HAP-1 (cell line): ENCODE measurements at regions not wholly inside any gene's neighbourhood (a gene's known extent, or its start where the extent isn't known, plus 50 kb on each side); places are given as distances from the start of the nearest gene placed in this dataset.
A peak's percentile ranks its signal among the peaks of the same experiment; 100 is the strongest.

Experiments used
- DNase-seq, 2 experiments: peaks; one replicate each; pipeline ENCODE4 v3.0.0-alpha.2; 2016 to 2020; ENCODE audit warnings: low spot score in 2 of 2
- H3K27me3 ChIP-seq: fragments of 250-450 bp; sonication (Bioruptor Pico); 2 replicates; pipeline ENCODE4 v1.5.1; 2020; ENCODE audit warnings: low read depth, mild to moderate bottlenecking, moderate library complexity
- H3K36me3 ChIP-seq: fragments of 250-450 bp; sonication (Bioruptor Pico); replicated peaks from 2 replicates; pipeline ENCODE4 v1.5.1; 2020; ENCODE audit warnings: mild to moderate bottlenecking
- H3K4me1 ChIP-seq: fragments of 250-450 bp; sonication (Bioruptor Pico); 2 replicates; pipeline ENCODE4 v1.5.1; 2020; ENCODE audit warnings: mild to moderate bottlenecking
- H3K4me3 ChIP-seq: fragments of 250-450 bp; sonication (Bioruptor Pico); 2 replicates; pipeline ENCODE4 v1.5.1; 2020; ENCODE audit warnings: mild to moderate bottlenecking, moderate library complexity
- H3K9me3 ChIP-seq: fragments of 250-450 bp; sonication (Bioruptor Pico); 2 replicates; pipeline ENCODE4 v1.5.1; 2020; ENCODE audit warnings: mild to moderate bottlenecking, moderate library complexity
- in situ Hi-C: fragments of 300-500 bp; cut with MboI; formaldehyde crosslinking; loops from 3 replicates; pipeline ENCODE4 v1.14.3; 2020; ENCODE audit warnings: low sequenced_read_pairs, inconsistent platforms, mixed read lengths

- Histone ChIP-seq H3K36me3 (no peaks in the 10 kb centered on the region), H3K4me3 (no peak overlapping the region), H3K27me3 (no peaks in the 10 kb centered on the region), H3K4me1 (no peaks in the 10 kb centered on the region), H3K9me3 (no peaks in the 10 kb centered on the region)
- DNase-seq = no peak
- in situ Hi-C loops = no loop called here
Measured at GRCh38 chr6:146904596-146904995, 299.6 kb upstream of the STXBP5 start.

GRCh38 chr6:146905181-146905704 lies 299.0 kb upstream of the STXBP5 start:
- Histone ChIP-seq H3K27me3 (no peaks in the 10 kb centered on the region), H3K36me3 (no peaks in the 10 kb centered on the region), H3K4me1 (no peaks in the 10 kb centered on the region), H3K9me3 (no peaks in the 10 kb centered on the region), H3K4me3 (no peak overlapping the region)
- DNase-seq = no peak
- in situ Hi-C loops = no loop called here

GRCh38 chr6:146908786-146909185 lies 295.4 kb upstream of the STXBP5 start:
- Histone ChIP-seq H3K4me3 (no peak overlapping the region), H3K4me1 (peaks cover 2% of the 10 kb centered on the region; the same call in 1 of the 2 replicates), H3K9me3 (no peaks in the 10 kb centered on the region), H3K36me3 (no peaks in the 10 kb centered on the region), H3K27me3 (no peaks in the 10 kb centered on the region)
- in situ Hi-C loops = no loop called here
- DNase-seq = no peak

GRCh38 chr6:146909376-146909775 lies 294.8 kb upstream of the STXBP5 start:
- H3K27me3 ChIP-seq = no peaks in the 10 kb centered on the region
- H3K9me3 ChIP-seq = no peaks in the 10 kb centered on the region
- no peak overlapping the region for H3K4me3 ChIP-seq
- in situ Hi-C loops = no loop called here
- H3K36me3 ChIP-seq = no peaks in the 10 kb centered on the region
- H3K4me1 ChIP-seq = peaks cover 6% of the 10 kb centered on the region; the same call in 1 of the 2 replicates
- no peak for DNase-seq

- H3K4me3 ChIP-seq = no peak overlapping the region
- no peaks in the 10 kb centered on the region for H3K36me3 ChIP-seq
- in situ Hi-C loops = no loop called here
- H3K9me3 ChIP-seq = no peaks in the 10 kb centered on the region
- peaks cover 9% of the 10 kb centered on the region; the same call in 1 of the 2 replicates for H3K4me1 ChIP-seq
- no peaks in the 10 kb centered on the region for H3K27me3 ChIP-seq
- no peak for DNase-seq
Measured at GRCh38 chr6:146909886-146910285, 294.3 kb upstream of the STXBP5 start.

GRCh38 chr6:146910611-146911010 lies 293.6 kb upstream of the STXBP5 start:
- Histone ChIP-seq H3K9me3 (no peaks in the 10 kb centered on the region), H3K27me3 (no peaks in the 10 kb centered on the region), H3K4me1 (peaks cover 9% of the 10 kb centered on the region; the same call in 1 of the 2 replicates), H3K36me3 (no peaks in the 10 kb centered on the region), H3K4me3 (no peak overlapping the region)
- no peak for DNase-seq
- in situ Hi-C loops = no loop called here

GRCh38 chr6:146911635-146912215 lies 292.5 kb upstream of the STXBP5 start:
- in situ Hi-C loops = no loop called here
- DNase-seq = no peak
- Histone ChIP-seq H3K36me3 (no peaks in the 10 kb centered on the region), H3K9me3 (no peaks in the 10 kb centered on the region), H3K27me3 (no peaks in the 10 kb centered on the region), H3K4me3 (no peak overlapping the region), H3K4me1 (peaks cover 9% of the 10 kb centered on the region; the same call in 1 of the 2 replicates)

GRCh38 chr6:146912730-146913685 lies 291.2 kb upstream of the STXBP5 start:
- H3K36me3 ChIP-seq = no peaks in the 10 kb centered on the region
- no peaks in the 10 kb centered on the region for H3K27me3 ChIP-seq
- in situ Hi-C loops = no loop called here
- H3K4me3 ChIP-seq = no peak overlapping the region
- H3K4me1 ChIP-seq = peaks cover 9% of the 10 kb centered on the region; the same call in 1 of the 2 replicates
- DNase-seq = no peak
- H3K9me3 ChIP-seq = no peaks in the 10 kb centered on the region

GRCh38 chr6:146913842-146914488 lies 290.3 kb upstream of the STXBP5 start:
- in situ Hi-C loops = no loop called here
- peaks cover 9% of the 10 kb centered on the region; the same call in 1 of the 2 replicates for H3K4me1 ChIP-seq
- DNase-seq = peak; percentile 27 to 51
- no peaks in the 10 kb centered on the region for H3K36me3 ChIP-seq
- no peaks in the 10 kb centered on the region for H3K9me3 ChIP-seq
- H3K27me3 ChIP-seq = no peaks in the 10 kb centered on the region
- no peak overlapping the region for H3K4me3 ChIP-seq

- DNase-seq = no peak
- in situ Hi-C loops = no loop called here
- H3K9me3 ChIP-seq = no peaks in the 10 kb centered on the region
- no peaks in the 10 kb centered on the region for H3K27me3 ChIP-seq
- no peak overlapping the region for H3K4me3 ChIP-seq
- H3K36me3 ChIP-seq = no peaks in the 10 kb centered on the region
- peaks cover 9% of the 10 kb centered on the region; the same call in 1 of the 2 replicates for H3K4me1 ChIP-seq
Measured at GRCh38 chr6:146914489-146915483, 289.4 kb upstream of the STXBP5 start.

GRCh38 chr6:146915671-146916127 lies 288.5 kb upstream of the STXBP5 start:
- H3K36me3 ChIP-seq = no peaks in the 10 kb centered on the region
- H3K27me3 ChIP-seq = no peaks in the 10 kb centered on the region
- in situ Hi-C loops = no loop called here
- no peaks in the 10 kb centered on the region for H3K9me3 ChIP-seq
- DNase-seq = no peak
- H3K4me3 ChIP-seq = no peak overlapping the region
- H3K4me1 ChIP-seq = peaks cover 9% of the 10 kb centered on the region; the same call in 1 of the 2 replicates

GRCh38 chr6:146916435-146917025 lies 287.7 kb upstream of the STXBP5 start:
- in situ Hi-C loops = no loop called here
- no peaks in the 10 kb centered on the region for H3K9me3 ChIP-seq

More at GRCh38 chr6:146916435-146917025, 287.7 kb upstream of the STXBP5 start:
- Histone ChIP-seq H3K27me3 (no peaks in the 10 kb centered on the region), H3K4me1 (peaks cover 9% of the 10 kb centered on the region; the same call in 1 of the 2 replicates), H3K4me3 (no peak overlapping the region), H3K36me3 (no peaks in the 10 kb centered on the region)
- no peak for DNase-seq
